NCI-H345 treated with DMSO at 0.1 percent for 48 hours (cell line): ENCODE measurements at regions not wholly inside any gene's neighbourhood (a gene's known extent, or its start where the extent isn't known, plus 50 kb on each side); places are given as distances from the start of the nearest gene placed in this dataset.
"Not testable (repeated sequence)": the region's sequence is repeated elsewhere in the genome, so short reads cannot be mapped to it uniquely, and the experiment has no call there.

ENCODE experiments used
- DNase-seq: peaks from one replicate; lab custom pipeline; 2025; ENCODE audit not compliant: unreplicated experiment; lab: John Stamatoyannopoulos, UW

DNA sequence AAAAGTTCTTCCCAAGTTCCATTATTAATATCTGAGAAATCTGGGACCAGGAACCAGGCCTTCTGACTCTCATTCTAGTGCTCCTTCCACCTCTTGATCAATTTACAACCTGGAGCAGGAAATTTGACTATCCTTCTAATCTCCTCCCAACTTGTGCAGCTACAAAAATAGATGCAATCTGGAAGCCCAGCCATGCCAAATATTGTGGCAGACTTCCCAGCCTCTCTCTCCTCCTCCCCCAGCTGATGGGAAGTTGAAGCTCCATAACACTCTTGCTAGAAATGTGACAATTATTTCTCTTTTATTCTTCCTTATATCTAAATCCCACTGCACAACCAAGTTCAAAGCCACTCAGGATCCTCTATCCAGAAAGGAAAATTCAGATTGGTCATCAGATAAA, 252.1 kb downstream of the SEC61B start:
- DNase-seq: no peak

DNA sequence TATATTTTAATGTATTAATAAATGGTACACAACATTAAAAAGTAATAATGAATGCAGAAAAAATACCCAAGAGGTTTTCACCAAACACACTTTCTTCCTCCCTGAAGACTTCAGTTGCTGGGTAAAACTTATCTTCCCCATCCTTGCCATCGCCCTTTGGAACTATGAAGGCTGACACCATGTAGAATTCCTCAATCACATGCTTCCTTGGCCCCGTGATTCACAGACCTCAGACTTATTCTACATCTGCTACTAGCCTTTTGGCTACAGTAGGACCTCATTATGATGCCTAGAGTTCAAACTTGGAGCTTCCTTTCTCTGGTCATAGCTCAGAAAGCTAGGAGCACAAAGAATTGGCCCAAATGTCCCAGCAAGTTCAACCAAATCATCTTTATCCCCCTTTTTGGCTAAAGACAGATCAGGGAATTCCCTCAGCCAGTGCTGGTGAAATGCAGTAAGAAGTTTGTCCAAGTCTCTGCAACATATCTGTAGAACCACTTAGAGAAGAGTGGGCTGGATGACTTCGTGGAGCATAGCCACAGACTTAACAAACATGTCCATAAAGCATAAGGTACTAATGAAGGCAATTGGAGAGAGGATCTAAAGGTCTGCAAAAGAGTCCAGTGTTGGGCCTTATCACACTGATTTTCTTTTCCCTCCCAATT, 253.5 kb downstream of the SEC61B start:
- no peak for DNase-seq

DNA sequence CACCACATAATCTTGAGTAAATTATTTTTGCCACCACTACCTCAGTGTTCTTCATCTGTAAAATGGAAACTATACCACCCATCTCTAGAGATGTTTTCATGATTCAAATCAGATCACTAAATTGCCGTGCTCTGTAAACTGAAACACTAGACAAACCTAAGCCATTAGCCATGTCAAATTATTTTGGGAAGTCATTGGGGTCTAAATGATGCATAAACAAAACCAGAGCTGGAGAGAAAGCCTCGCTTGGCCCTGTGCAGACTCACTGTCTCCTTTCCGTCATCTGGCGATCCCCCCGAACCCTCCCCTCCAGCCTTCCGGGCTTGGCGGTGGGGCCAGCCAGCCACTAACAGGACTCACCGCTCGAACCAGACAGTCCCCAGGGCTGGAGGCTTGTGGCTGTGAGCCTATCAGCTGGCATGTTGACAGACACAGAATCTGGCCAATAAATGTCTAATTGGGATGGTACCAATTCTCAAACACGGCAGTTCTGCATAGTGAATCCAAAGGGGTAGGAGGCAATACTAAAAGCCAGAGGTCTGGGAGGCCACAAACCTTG, 256.5 kb downstream of the SEC61B start:
- DNase-seq: no peak

DNA sequence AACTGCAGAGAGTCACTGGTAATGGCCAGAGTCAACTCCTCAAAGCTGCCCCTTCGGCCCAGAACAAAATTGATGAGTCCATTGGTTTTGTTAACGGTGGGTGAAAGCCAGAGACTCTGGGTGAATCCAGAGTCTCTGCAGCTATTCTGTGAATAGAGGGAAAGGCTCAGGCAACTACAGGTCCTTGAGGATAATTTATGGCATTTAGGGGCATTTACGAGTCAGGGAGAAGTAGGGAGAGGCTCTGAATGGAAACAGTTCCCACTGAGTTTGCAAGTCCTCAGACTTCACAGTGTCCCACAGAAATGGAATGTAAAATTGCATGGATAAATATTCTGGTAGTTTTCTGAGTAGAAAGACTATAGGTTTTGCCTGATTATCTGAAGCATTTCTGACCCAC, 257.8 kb downstream of the SEC61B start:
- no peak for DNase-seq

- no peak for DNase-seq
Observed at GRCh38 chr9:99485459-99485858, 263.4 kb downstream of the SEC61B start.

- DNase-seq: no peak
Observed at GRCh38 chr9:99486684-99487083, 264.6 kb downstream of the SEC61B start.

GRCh38 chr9:99488131-99489059, 266.3 kb downstream of the SEC61B start:
- no peak for DNase-seq

GRCh38 chr9:99489060-99489413, 267.0 kb downstream of the SEC61B start:
- no peak for DNase-seq

- DNase-seq: no peak
Observed at GRCh38 chr9:99490729-99491128, 268.6 kb downstream of the SEC61B start.

DNA sequence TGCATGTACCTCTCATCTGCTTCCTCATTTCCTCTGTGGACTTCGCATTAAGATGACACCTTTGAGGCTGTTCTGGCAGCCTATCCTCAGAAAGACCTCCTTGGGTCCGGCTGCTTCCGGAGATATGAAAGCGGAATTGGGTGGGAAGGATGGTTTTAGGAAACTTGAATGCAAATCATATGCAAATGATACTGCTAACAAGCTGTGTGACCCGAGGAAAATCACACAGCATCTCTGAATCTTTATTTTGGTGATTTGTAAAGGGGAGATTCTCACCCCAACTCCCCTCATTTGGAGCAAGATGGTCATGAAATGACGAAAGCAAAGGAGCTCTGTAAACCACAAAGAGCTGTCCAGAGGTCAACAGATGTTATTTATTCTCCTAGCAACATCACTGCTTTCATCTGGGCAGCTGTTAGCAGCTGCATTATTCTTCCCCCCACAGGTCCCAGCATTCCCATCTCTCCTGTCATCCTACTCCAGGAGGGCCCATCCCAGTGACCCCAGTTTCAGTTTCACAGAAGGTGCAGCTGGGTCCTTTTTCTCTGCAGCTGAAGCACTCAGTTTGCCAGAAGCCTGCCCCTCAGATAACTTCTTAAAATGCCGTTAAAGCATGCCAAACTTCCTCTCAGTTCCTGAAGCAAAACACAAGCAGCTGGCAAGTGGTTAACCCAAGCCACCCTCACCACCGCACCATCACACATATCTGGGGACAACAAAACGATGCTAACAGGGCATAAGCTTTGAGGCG, 269.5 kb downstream of the SEC61B start:
- DNase-seq: no peak

- DNase-seq: no peak
Observed at GRCh38 chr9:99497641-99498040, 275.6 kb downstream of the SEC61B start.

DNA sequence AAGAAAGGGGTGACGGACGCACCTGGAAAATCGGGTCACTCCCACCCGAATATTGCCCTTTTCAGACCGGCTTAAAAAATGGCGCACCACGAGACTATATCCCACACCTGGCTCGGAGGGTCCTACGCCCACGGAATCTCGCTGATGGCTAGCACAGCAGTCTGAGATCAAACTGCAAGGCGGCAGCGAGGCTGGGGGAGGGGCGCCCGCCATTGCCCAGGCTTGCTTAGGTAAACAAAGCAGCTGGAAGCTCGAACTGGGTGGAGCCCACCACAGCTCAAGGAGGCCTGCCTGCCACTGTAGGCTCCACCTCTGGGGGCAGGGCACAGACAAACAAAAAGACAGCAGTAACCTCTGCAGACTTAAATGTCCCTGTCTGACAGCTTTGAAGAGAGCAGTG, 276.9 kb downstream of the SEC61B start:
- DNase-seq: not testable (repeated sequence)

GRCh38 chr9:99505936-99506335, 283.9 kb downstream of the SEC61B start:
- no peak for DNase-seq

DNA sequence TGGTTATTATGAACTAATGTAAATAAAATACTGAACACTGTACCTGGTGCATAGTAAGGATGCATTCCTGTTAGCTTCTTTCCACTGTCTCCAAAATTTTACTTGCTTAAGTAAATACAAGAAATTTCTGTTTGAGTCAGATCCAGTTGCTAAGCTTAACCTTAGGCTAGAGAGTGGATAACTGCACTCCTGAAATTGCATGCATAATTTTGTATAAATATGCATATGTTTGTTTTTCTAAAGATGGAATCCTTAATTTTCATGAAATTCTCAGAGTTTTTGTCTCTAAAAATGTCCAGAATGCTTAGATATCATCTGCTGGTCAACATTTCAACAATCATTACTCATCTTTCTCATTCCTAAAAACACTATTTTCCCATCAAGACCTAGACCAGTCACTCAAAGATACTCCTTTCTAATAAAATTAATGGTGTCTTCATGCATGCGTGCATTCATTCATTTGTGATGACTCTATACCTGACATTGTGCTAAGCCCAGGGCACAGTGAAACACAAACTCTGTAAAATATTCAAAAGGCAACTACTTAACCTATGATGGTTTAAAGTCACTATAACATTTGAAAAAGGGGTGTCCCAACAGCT, 284.8 kb downstream of the SEC61B start:
- no peak for DNase-seq

GRCh38 chr9:99509065-99509745, 287.1 kb downstream of the SEC61B start:
- no peak for DNase-seq

- DNase-seq: no peak
Observed at GRCh38 chr9:99509900-99510535, 287.9 kb downstream of the SEC61B start.

- no peak for DNase-seq
Observed at GRCh38 chr9:99511723-99512122, 289.6 kb downstream of the SEC61B start.

DNA sequence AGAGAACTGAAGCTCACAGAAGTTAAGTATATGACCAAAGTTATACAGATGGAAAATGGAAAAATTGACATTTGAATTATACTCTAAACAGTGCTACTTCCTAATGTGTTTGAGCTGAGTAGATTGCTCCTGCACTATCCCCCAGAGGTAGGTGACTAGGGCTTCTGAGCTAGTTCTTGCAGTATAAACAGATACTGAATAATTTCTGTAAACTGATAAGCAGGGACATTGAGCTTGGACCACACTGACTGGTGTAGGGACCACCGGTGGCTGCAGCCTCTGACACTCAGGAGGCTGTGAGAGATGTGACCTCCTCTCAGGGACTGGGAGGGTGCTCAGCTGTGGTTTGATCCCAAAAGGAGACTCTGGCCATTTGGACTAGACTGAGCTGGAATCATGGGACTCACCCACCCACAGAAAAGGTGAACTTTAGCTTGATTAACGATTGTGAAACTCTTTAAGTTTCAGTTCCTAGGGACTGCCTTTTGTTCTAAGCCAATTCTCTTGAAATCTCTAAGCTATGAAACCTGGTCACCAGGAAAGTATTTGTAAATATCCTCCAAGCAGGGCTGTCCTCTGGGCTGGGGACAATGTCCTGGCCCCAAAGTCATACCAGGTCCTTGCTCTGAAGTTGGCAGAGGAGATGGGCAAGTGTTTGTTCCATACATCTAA, 291.5 kb downstream of the SEC61B start:
- no peak for DNase-seq

- no peak for DNase-seq
Observed at GRCh38 chr9:99515093-99515492, 293.0 kb downstream of the SEC61B start.
